Endothelial cell (in vitro differentiated cells): ENCODE measurements at regions not wholly inside any gene's neighbourhood (a gene's known extent, or its start where the extent isn't known, plus 50 kb on each side); places are given as distances from the start of the nearest gene placed in this dataset.

Source experiments
- DNase-seq: peaks from one replicate; pipeline ENCODE4 v3.0.0; 2021; ENCODE audit warnings: low spot score
- H3K27ac Mint-ChIP-seq: one replicate; pipeline ENCODE4 v1.8.0; 2021; ENCODE audit warnings: mixed read lengths, inconsistent platforms; ENCODE audit not compliant: unreplicated experiment
- H3K27me3 Mint-ChIP-seq: one replicate; pipeline ENCODE4 v1.8.0; 2021; ENCODE audit warnings: mild to moderate bottlenecking, moderate library complexity, mixed read lengths, inconsistent platforms; ENCODE audit not compliant: unreplicated experiment
- H3K36me3 Mint-ChIP-seq: one replicate; pipeline ENCODE4 v1.8.0; 2021; ENCODE audit warnings: mild to moderate bottlenecking, low read depth, mixed read lengths, inconsistent platforms; ENCODE audit not compliant: unreplicated experiment
- H3K4me1 Mint-ChIP-seq: one replicate; pipeline ENCODE4 v1.8.0; 2021; ENCODE audit warnings: mild to moderate bottlenecking, mixed read lengths, inconsistent platforms; ENCODE audit not compliant: unreplicated experiment
- H3K4me3 Mint-ChIP-seq: one replicate; pipeline ENCODE4 v1.8.0; 2021; ENCODE audit warnings: mild to moderate bottlenecking, mixed read lengths, inconsistent platforms; ENCODE audit not compliant: unreplicated experiment
- H3K9me3 Mint-ChIP-seq: one replicate; pipeline ENCODE4 v1.8.0; 2021; ENCODE audit warnings: mixed read lengths, inconsistent platforms; ENCODE audit not compliant: unreplicated experiment
- CTCF ChIP-seq: fragments of 200-600 bp; sonication (generic); IDR thresholded peaks from one replicate; pipeline ENCODE4 v1.5.0; 2021; ENCODE audit warnings: antibody characterized with exemption; ENCODE audit not compliant: unreplicated experiment

GRCh38 chr6:167576828-167577503 is 249.7 kb upstream of the AFDN start:
- TF ChIP-seq CTCF = no peak
- Mint-ChIP-seq H3K9me3 (no peaks in the 10 kb centered on the region), H3K27me3 (peaks cover 7% of the 10 kb centered on the region), H3K4me3 (no peak overlapping the region), H3K27ac (no peak overlapping the region), H3K36me3 (peaks cover 4% of the 10 kb centered on the region), H3K4me1 (peaks cover 13% of the 10 kb centered on the region)
- no peak for DNase-seq

GRCh38 chr6:167577891-167578361 is 248.8 kb upstream of the AFDN start:
- Mint-ChIP-seq H3K4me1 (peaks cover 8% of the 10 kb centered on the region), H3K36me3 (peaks cover 4% of the 10 kb centered on the region)

GRCh38 chr6:167578371-167578901 is 248.3 kb upstream of the AFDN start:
- Mint-ChIP-seq H3K9me3 (no peaks in the 10 kb centered on the region), H3K27me3 (peaks cover 4% of the 10 kb centered on the region), H3K4me1 (peaks cover 6% of the 10 kb centered on the region), H3K4me3 (no peak overlapping the region), H3K27ac (no peak overlapping the region), H3K36me3 (peaks cover 4% of the 10 kb centered on the region)
- no peak for DNase-seq
- no peak for TF ChIP-seq CTCF

More at GRCh38 chr6:167577891-167578361, 248.8 kb upstream of the AFDN start:
- no peak overlapping the region for H3K27ac Mint-ChIP-seq
- no peak overlapping the region for H3K4me3 Mint-ChIP-seq
- no peaks in the 10 kb centered on the region for H3K9me3 Mint-ChIP-seq
- H3K27me3 Mint-ChIP-seq = peaks cover 4% of the 10 kb centered on the region
- no peak for DNase-seq
- no peak for TF ChIP-seq CTCF

- peaks cover 4% of the 10 kb centered on the region for H3K27me3 Mint-ChIP-seq
- H3K36me3 Mint-ChIP-seq = peaks cover 4% of the 10 kb centered on the region
- no peak overlapping the region for H3K4me3 Mint-ChIP-seq
- no peak for DNase-seq
- peaks cover 6% of the 10 kb centered on the region for H3K4me1 Mint-ChIP-seq
- no peaks in the 10 kb centered on the region for H3K9me3 Mint-ChIP-seq
- H3K27ac Mint-ChIP-seq = no peak overlapping the region
- no peak for TF ChIP-seq CTCF
Measured at GRCh38 chr6:167579806-167580618, 246.7 kb upstream of the AFDN start.

- no peaks in the 10 kb centered on the region for H3K9me3 Mint-ChIP-seq
- H3K27ac Mint-ChIP-seq = no peak overlapping the region
- peaks cover 6% of the 10 kb centered on the region for H3K4me1 Mint-ChIP-seq
- TF ChIP-seq CTCF = no peak
- DNase-seq = no peak
- H3K27me3 Mint-ChIP-seq = peaks cover 4% of the 10 kb centered on the region
- H3K36me3 Mint-ChIP-seq = peaks cover 4% of the 10 kb centered on the region
- no peak overlapping the region for H3K4me3 Mint-ChIP-seq
Measured at GRCh38 chr6:167580619-167580911, 246.1 kb upstream of the AFDN start.
